Thoracic aorta (tissue), 2 donors: ENCODE measurements at regions not wholly inside any gene's neighbourhood (a gene's known extent, or its start where the extent isn't known, plus 50 kb on each side); places are given as distances from the start of the nearest gene placed in this dataset.

ENCODE experiments used
- ATAC-seq: fragments of 150-250 bp; one replicate; pipeline ENCODE4 v1.8.0; 2017; ENCODE audit warnings: low read depth; ENCODE audit not compliant: insufficient number of reproducible peaks, low FRiP score
- DNase-seq: peaks from one replicate; pipeline ENCODE4 v3.0.0-alpha.2; 2020; ENCODE audit warnings: low spot score
- H3K27ac ChIP-seq, 2 donors: fragments of 200-600 bp; sonication (generic); 1 replicate in 1 of 2; 2 replicates in 1 of 2; pipeline ENCODE4 v1.5.1; 2016; ENCODE audit warnings: mild to moderate bottlenecking in 2 of 2, moderate library complexity in 2 of 2
- H3K27me3 ChIP-seq: fragments of 200-600 bp; sonication (generic); replicated peaks from 2 replicates; pipeline ENCODE4 v1.6.0; 2016; ENCODE audit warnings: mild to moderate bottlenecking; ENCODE audit not compliant: insufficient read depth
- H3K36me3 ChIP-seq: fragments of 200-600 bp; sonication (generic); one replicate; pipeline ENCODE4 v1.5.1; 2016
- H3K4me1 ChIP-seq, 2 donors: fragments of 200-600 bp; sonication (generic); 1 replicate in 1 of 2; 2 replicates in 1 of 2; pipeline versions ENCODE4 v1.5.1 to v1.6.0; 2016; ENCODE audit warnings: low read depth in 2 of 2, mild to moderate bottlenecking in 1 of 2; ENCODE audit not compliant: control insufficient read depth in 1 of 2
- H3K4me3 ChIP-seq: fragments of 200-600 bp; sonication (generic); 2 replicates; pipeline ENCODE4 v1.5.1; 2016; ENCODE audit warnings: mild to moderate bottlenecking
- H3K9me3 ChIP-seq: fragments of 200-600 bp; sonication (generic); 2 replicates; pipeline ENCODE4 v1.5.1; 2016
- TF ChIP-seq, protein P1 (sequence below): fragments of 200-600 bp; sonication (generic); IDR thresholded peaks from one replicate; pipeline ENCODE4 v1.5.1; 2019; ENCODE audit warnings: antibody characterized with exemption

DNA sequence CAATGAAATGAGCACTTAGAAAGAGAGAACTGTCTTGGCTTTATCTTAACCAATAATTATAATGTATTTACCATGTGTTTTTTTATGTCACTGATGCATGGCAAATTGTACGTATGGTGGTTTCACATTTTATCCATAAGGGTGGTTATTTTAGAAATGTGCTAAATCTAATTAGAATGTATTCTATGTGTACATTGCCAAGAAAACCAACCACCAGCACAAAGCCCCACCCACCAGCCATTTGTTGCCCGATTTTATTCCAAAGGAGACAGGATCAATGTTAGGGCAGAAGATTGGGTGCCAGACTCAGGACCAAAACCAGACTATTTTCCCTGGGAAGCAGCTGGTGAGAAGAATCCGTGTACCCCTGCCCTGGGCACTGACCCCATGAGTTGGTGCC is 63.0 kb upstream of the SOX1 start:
- H3K4me3 ChIP-seq: no peak overlapping the region
- TF ChIP-seq, protein P1, sequence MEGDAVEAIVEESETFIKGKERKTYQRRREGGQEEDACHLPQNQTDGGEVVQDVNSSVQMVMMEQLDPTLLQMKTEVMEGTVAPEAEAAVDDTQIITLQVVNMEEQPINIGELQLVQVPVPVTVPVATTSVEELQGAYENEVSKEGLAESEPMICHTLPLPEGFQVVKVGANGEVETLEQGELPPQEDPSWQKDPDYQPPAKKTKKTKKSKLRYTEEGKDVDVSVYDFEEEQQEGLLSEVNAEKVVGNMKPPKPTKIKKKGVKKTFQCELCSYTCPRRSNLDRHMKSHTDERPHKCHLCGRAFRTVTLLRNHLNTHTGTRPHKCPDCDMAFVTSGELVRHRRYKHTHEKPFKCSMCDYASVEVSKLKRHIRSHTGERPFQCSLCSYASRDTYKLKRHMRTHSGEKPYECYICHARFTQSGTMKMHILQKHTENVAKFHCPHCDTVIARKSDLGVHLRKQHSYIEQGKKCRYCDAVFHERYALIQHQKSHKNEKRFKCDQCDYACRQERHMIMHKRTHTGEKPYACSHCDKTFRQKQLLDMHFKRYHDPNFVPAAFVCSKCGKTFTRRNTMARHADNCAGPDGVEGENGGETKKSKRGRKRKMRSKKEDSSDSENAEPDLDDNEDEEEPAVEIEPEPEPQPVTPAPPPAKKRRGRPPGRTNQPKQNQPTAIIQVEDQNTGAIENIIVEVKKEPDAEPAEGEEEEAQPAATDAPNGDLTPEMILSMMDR: no peak
- no peaks in the 10 kb centered on the region for H3K36me3 ChIP-seq
- H3K27me3 ChIP-seq: no peaks in the 10 kb centered on the region
- ATAC-seq: no peak
- no peaks in the 10 kb centered on the region for H3K4me1 ChIP-seq
- H3K27ac ChIP-seq: no peak overlapping the region
- DNase-seq: no peak
- no peaks in the 10 kb centered on the region for H3K9me3 ChIP-seq

DNA sequence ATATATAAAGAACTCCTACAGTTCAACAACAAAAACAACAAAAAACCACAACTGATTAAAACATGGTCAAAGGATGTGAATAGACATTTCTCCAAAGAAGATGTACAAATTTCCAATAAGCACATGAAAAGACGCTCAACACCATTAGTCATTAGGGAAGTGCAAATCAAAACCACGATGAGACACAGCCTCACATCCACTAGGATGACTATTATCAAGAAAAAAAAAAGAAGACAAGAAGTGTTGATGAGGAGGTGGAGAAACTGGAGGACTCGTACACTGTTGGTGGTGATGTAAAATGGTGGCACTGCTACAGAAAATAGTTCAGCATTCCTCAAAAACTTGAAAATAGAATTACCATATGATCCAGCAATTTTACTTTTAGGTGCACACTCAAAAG is 61.0 kb upstream of the SOX1 start:
- no peaks in the 10 kb centered on the region for H3K36me3 ChIP-seq
- no peak overlapping the region for H3K27ac ChIP-seq
- ATAC-seq (no peak), DNase-seq (no peak)
- no peaks in the 10 kb centered on the region for H3K27me3 ChIP-seq
- TF ChIP-seq, protein P1: no peak
- H3K9me3 ChIP-seq: no peaks in the 10 kb centered on the region
- no peak overlapping the region for H3K4me3 ChIP-seq
- no peaks in the 10 kb centered on the region for H3K4me1 ChIP-seq

DNA sequence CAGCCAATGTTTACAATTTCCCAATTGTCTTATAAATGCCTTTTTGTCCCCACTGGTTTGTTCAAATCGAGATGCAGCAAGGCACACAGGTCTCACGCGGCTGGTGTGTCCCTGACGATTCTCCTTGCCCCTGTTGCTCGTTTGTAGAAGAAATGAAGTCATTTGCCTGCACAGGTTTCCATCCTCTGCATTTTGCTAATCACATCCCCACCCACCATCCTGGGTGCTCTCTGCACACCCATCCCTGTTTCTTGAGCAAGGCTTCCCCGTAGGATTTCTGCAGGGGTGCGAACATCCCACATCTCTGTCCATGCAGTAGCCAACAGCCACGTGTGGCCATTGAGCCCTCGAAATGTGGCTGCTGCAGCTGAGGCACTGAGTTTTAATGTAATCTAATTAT is 59.8 kb upstream of the SOX1 start:
- H3K27ac ChIP-seq: no peak overlapping the region
- no peak overlapping the region for H3K4me3 ChIP-seq
- no peak for DNase-seq
- TF ChIP-seq, protein P1: no peak
- no peaks in the 10 kb centered on the region for H3K4me1 ChIP-seq
- H3K27me3 ChIP-seq: no peaks in the 10 kb centered on the region
- no peak for ATAC-seq
- no peaks in the 10 kb centered on the region for H3K9me3 ChIP-seq
- no peaks in the 10 kb centered on the region for H3K36me3 ChIP-seq

DNA sequence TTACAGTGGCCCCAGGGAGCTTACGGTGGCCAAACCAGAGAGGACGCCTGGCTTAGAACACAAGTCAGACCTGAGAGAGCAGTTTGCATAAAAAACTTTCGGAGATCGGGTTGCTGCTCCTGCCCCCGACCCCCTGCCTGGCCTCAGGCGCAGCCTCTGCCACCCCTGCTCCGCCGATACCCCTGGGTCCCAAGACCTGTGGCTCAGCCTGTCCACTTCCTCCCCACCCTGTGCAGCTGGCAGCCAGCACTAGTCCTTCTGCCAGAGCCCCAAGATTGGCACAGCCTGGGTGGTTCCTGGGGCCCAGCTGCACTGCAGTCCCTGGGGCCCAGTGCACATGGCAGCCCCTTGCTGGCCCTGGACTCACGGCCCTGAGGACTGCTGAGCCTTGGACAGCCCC is 56.2 kb upstream of the SOX1 start:
- ATAC-seq (no peak), DNase-seq (no peak)
- Histone ChIP-seq H3K4me1 (no peaks in the 10 kb centered on the region), H3K9me3 (no peaks in the 10 kb centered on the region), H3K27me3 (no peaks in the 10 kb centered on the region), H3K36me3 (no peaks in the 10 kb centered on the region), H3K27ac (no peak overlapping the region), H3K4me3 (no peak overlapping the region)
- TF ChIP-seq, protein P1: no peak

DNA sequence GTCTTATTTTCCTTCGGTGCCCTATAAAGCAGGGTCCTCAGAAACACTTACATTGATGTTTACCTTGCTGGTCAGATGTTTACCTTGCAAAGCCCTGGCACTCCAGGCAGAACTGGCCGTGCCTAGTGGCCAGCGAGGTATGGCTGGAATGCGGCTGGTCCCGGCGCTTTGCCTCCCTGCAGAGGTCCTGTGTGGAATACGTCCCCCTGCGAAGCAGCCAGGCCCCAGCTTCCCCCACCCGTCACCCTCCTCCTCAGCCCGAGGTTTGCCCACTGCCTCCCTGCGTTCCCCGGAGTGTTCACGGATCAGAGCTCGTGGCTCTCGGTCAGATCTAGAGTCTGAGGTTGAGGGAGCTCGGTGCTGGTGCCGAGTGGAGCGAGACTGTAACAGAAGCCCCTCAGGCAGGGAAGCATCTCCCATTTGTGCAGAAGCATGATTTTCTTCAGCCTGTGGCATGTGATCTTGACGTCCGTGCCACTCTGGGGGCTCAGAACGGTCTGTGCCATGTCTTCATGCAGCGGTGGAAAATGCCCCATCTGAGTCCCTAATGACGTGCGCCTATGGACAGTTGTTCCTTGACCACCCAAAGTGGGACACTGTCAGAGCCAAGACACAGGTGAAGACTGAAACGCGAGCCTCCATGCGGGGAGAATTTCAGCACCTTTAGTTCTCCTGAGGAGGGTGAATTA is 54.8 kb upstream of the SOX1 start:
- Histone ChIP-seq H3K27ac (no peak overlapping the region), H3K4me1 (no peaks in the 10 kb centered on the region), H3K9me3 (no peaks in the 10 kb centered on the region), H3K36me3 (no peaks in the 10 kb centered on the region), H3K4me3 (no peak overlapping the region), H3K27me3 (no peaks in the 10 kb centered on the region)
- DNase-seq (no peak), ATAC-seq (no peak)
- TF ChIP-seq, protein P1: no peak
